ENCODE measurements at regions not wholly inside any gene's neighbourhood (a gene's known extent, or its start where the extent isn't known, plus 50 kb on each side); places are given as distances from the start of the nearest gene placed in this dataset.

DNA sequence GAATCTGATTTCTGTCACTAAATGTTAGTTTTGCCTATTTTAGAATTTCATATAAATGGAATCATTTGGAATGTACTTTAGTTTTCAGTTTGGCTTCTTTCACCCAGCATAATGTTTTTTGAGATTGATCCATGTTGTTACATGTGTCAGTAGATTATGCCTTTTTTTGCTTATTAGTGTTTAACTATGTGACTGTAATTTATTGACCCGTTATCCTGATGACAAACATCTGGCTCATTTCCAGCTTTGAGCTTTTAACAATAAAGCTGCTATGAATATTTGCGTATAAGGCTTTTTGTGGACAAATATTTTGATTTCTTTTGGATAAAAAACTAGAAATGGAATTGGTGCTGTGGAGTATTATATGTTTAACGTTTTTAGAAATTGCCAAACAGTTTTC is 254.5 kb upstream of the CFAP20DC start:
- TF ChIP-seq, protein P1, sequence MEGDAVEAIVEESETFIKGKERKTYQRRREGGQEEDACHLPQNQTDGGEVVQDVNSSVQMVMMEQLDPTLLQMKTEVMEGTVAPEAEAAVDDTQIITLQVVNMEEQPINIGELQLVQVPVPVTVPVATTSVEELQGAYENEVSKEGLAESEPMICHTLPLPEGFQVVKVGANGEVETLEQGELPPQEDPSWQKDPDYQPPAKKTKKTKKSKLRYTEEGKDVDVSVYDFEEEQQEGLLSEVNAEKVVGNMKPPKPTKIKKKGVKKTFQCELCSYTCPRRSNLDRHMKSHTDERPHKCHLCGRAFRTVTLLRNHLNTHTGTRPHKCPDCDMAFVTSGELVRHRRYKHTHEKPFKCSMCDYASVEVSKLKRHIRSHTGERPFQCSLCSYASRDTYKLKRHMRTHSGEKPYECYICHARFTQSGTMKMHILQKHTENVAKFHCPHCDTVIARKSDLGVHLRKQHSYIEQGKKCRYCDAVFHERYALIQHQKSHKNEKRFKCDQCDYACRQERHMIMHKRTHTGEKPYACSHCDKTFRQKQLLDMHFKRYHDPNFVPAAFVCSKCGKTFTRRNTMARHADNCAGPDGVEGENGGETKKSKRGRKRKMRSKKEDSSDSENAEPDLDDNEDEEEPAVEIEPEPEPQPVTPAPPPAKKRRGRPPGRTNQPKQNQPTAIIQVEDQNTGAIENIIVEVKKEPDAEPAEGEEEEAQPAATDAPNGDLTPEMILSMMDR (IDR thresholded peaks at IDR 0.05), result no peak
- TF ChIP-seq POLR2AphosphoS5 (IDR thresholded peaks at IDR 0.05), result no peak
- TF ChIP-seq POLR2A (IDR thresholded peaks at IDR 0.05), result no peak
